Transverse colon (tissue), 4 donors: ENCODE measurements at regions not wholly inside any gene's neighbourhood (a gene's known extent, or its start where the extent isn't known, plus 50 kb on each side); places are given as distances from the start of the nearest gene placed in this dataset.

Experiments used
- CTCF ChIP-seq, 5 experiments: fragments of 200-600 bp in 3 of 5; fragments of 450-650 bp in 2 of 5; sonication (generic) in 3 of 5; IDR thresholded peaks; 1 replicate in 2 of 5; 2 replicates in 3 of 5; pipeline ENCODE4 v1.5.1; 2016 to 2017; ENCODE audit warnings: antibody characterized with exemption in 5 of 5, inconsistent platforms in 3 of 5, mild to moderate bottlenecking in 2 of 5, moderate library complexity in 1 of 5
- EP300 ChIP-seq: sonication (generic); formaldehyde crosslinking; IDR thresholded peaks from one replicate; pipeline ENCODE4 v1.6.1; 2017; ENCODE audit warnings: antibody characterized with exemption, low read depth
- POLR2A ChIP-seq: fragments of 450-650 bp; IDR thresholded peaks from one replicate; pipeline ENCODE4 v1.6.1; 2016; ENCODE audit warnings: antibody characterized with exemption, mild to moderate bottlenecking, moderate library complexity
- POLR2AphosphoS5 ChIP-seq, 3 donors: sonication (generic); formaldehyde crosslinking; IDR thresholded peaks; one replicate each; pipeline ENCODE4 v1.6.1; 2016; ENCODE audit warnings: antibody characterized with exemption in 3 of 3

- TF ChIP-seq POLR2A (no peak), CTCF (IDR thresholded peaks at IDR 0.05) (peak in 1 of 5 experiments; percentile 21), POLR2AphosphoS5 (IDR thresholded peaks at IDR 0.05) (no peak), EP300 (no peak)
These were observed 296.5 kb upstream of the GYPC start for GRCh38 chr2:126359494-126359893.
